IPS-20b (cell line): ENCODE measurements at regions not wholly inside any gene's neighbourhood (a gene's known extent, or its start where the extent isn't known, plus 50 kb on each side); places are given as distances from the start of the nearest gene placed in this dataset.
"Not testable (repeated sequence)": the region's sequence is repeated elsewhere in the genome, so short reads cannot be mapped to it uniquely, and the experiment has no call there.

ENCODE experiments used
- H3K27ac ChIP-seq: one replicate; pipeline ENCODE4 v1.5.1; 2013; ENCODE audit warnings: low read length
- H3K27me3 ChIP-seq: 2 replicates; pipeline ENCODE4 v1.6.1; 2013; ENCODE audit warnings: mild to moderate bottlenecking, low read length, inconsistent platforms; ENCODE audit not compliant: insufficient read depth
- H3K36me3 ChIP-seq: 2 replicates; pipeline ENCODE4 v1.6.1; 2013; ENCODE audit warnings: low read depth, mild to moderate bottlenecking, inconsistent platforms, low read length, moderate library complexity; ENCODE audit not compliant: insufficient read depth
- H3K4me1 ChIP-seq: 2 replicates; pipeline ENCODE4 v1.6.1; 2013; ENCODE audit warnings: mild to moderate bottlenecking, control low read depth, inconsistent platforms, low read length, moderate library complexity; ENCODE audit not compliant: insufficient read depth
- H3K4me3 ChIP-seq: 2 replicates; pipeline ENCODE4 v1.5.1; 2013; ENCODE audit warnings: mild to moderate bottlenecking, low read length, inconsistent platforms
- H3K9ac ChIP-seq: 2 replicates; pipeline ENCODE4 v1.6.1; 2013; ENCODE audit warnings: low read depth, mild to moderate bottlenecking, inconsistent platforms, low read length, moderate library complexity
- H3K9me3 ChIP-seq: 2 replicates; pipeline ENCODE4 v1.6.1; 2013; ENCODE audit warnings: mild to moderate bottlenecking, low read depth, low read length, inconsistent platforms; ENCODE audit not compliant: insufficient read depth

DNA sequence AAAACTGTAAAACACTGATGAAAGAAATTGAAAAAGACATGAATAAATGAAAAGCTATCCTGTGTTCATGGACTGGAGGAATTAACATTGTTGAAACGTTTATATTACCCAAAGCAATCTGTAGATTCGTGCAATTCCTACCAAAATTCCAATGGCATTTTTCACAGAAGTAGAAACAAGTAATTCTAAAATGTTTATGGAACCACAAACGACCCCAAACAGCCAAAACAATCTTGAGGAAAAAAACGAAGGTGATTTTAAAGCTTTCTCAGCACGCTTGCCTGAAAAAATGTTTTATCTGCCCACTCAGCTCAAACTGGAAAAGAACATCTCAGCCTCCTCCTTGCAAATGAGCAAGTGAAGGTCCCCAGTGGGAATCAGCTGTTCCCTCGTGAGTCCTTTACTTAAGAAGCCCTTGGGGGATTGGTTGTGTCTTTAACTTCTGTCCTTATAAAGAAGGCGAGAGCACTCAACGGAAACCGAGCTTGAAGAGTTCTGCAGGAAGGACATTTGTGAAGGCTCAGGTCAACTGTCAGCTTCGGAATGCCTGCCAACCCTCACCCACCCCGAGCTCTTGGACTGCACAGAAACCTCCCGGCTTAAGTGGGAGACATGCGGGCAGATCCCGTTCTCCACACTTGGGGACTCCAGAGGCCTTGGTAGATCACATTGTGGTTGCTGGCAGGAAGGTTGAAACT, 256.0 kb upstream of the IRS2 start:
- peaks cover 13% of the 10 kb centered on the region for H3K4me1 ChIP-seq
- H3K9ac ChIP-seq: no peak overlapping the region
- H3K36me3 ChIP-seq: no peaks in the 10 kb centered on the region
- no peak overlapping the region for H3K4me3 ChIP-seq
- H3K27ac ChIP-seq: no peak overlapping the region
- no peaks in the 10 kb centered on the region for H3K9me3 ChIP-seq
- 0 out of 2 replicates have a peak, but pooled peaks cover 4% of the 10 kb centered on the region for H3K27me3 ChIP-seq

DNA sequence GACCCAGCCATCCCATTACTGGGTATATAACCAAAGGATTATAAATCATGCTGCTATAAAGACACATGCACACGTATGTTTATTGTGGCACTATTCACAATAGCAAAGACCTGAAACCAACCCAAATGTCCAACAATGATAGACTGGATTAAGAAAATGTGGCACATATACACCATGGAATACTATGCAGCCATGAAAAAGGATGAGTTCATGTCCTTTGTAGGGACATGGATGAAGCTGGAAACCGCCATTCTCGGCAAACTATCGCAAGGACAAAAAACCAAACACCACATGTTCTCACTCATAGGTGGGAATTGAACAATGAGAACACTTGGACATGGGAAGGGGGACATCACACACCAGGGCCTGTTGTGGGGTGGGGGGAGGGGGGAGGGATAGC, 255.3 kb upstream of the IRS2 start:
- not testable (repeated sequence) for H3K27me3 ChIP-seq, H3K9ac ChIP-seq, H3K9me3 ChIP-seq, H3K27ac ChIP-seq, H3K4me3 ChIP-seq, H3K36me3 ChIP-seq
- H3K4me1 ChIP-seq: peaks cover 13% of the 10 kb centered on the region

DNA sequence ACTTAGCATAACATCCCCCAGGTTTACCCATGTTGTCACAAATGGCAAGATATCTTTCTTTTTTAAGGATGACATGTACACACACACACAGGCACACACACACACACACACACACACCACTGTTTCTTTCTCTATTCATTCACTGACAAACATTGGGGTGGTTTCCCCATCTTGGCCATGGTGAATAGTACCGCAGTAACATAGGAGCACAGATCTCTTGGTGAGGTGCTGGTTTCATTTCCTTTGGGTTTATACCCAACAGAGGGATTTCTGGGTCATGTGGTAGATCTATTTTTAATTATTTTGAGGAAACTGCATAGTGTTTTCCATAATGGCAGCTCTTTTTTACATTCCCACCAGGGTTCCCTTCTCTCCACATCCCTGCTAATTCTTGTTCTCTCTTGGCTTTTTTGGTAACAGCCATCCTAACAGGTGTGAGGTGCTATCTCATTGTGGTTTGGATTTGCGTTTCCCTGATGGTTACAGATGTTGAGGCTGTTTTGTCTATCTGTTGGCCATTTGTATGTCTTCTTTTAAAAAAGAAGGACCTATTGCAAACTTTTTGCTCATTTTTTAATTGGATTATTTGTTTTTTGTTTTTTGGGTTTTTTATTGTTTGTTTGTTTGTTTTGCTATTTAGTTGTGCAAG, 251.7 kb upstream of the IRS2 start:
- no peaks in the 10 kb centered on the region for H3K9me3 ChIP-seq
- H3K27me3 ChIP-seq: no peaks in the 10 kb centered on the region
- H3K4me1 ChIP-seq: 0 out of 2 replicates have a peak, but pooled peaks cover 7% of the 10 kb centered on the region
- H3K27ac ChIP-seq: no peak overlapping the region
- H3K9ac ChIP-seq: no peak overlapping the region
- no peaks in the 10 kb centered on the region for H3K36me3 ChIP-seq
- H3K4me3 ChIP-seq: no peak overlapping the region

DNA sequence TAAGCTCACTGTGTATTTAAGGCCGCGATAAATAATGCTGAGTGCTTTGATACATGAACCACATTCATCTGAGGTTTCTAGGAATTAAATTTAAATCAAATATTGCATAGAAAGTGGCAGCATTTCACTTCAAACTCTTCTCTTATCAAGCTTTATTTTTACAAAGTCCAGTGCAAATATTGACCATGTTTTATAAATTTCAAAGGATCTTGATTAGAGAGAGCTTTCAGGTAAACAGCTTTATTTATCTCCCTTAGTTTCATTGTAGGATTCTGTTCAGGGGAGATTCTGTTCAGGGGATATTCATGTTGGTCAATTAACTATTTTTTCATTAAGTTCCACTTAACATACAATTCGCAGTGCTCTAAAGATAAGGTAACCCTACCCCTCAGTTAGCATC, 249.7 kb upstream of the IRS2 start:
- Histone ChIP-seq H3K27ac (no peak overlapping the region), H3K36me3 (no peaks in the 10 kb centered on the region), H3K4me3 (no peak overlapping the region), H3K4me1 (0 out of 2 replicates have a peak, but pooled peaks cover 7% of the 10 kb centered on the region), H3K27me3 (no peaks in the 10 kb centered on the region), H3K9ac (no peak overlapping the region), H3K9me3 (no peaks in the 10 kb centered on the region)

GRCh38 chr13:110034031-110034549, 247.7 kb upstream of the IRS2 start:
- H3K9me3 ChIP-seq: no peaks in the 10 kb centered on the region
- H3K4me1 ChIP-seq: 0 out of 2 replicates have a peak, but pooled peaks cover 7% of the 10 kb centered on the region
- H3K4me3 ChIP-seq: no peak overlapping the region
- no peaks in the 10 kb centered on the region for H3K36me3 ChIP-seq
- H3K27me3 ChIP-seq: no peaks in the 10 kb centered on the region
- no peak overlapping the region for H3K27ac ChIP-seq
- H3K9ac ChIP-seq: no peak overlapping the region

GRCh38 chr13:110032969-110033368, 246.6 kb upstream of the IRS2 start:
- no peak overlapping the region for H3K4me3 ChIP-seq
- H3K36me3 ChIP-seq: no peaks in the 10 kb centered on the region
- no peaks in the 10 kb centered on the region for H3K27me3 ChIP-seq
- H3K9ac ChIP-seq: no peak overlapping the region
- no peak overlapping the region for H3K27ac ChIP-seq
- no peaks in the 10 kb centered on the region for H3K9me3 ChIP-seq
- H3K4me1 ChIP-seq: peaks cover 7% of the 10 kb centered on the region; the same call in 1 of the 2 replicates

DNA sequence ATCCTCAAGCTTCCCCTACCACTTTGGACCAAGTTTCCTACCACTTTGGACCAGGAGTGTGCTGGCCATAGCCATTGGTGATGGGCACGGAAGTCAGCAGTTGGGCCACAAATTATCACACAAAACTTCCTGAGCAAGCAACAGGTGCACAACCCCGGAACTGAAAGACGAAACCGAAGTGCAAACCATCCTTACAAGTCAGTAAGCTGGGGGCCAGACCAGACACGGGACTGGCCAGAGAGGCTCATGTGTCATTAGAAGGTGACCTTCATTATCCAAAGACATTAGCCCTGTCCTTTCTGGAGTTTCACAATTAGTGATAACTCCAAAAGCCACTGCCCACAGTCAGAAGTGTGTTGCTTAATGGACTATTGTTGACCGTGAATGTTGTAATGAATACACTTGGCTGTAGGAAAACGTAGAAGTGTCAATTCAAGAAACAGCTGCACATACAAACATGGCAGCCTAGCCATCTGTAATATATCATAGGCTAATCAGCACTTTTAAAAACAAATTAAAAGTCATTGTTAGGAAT, 244.1 kb upstream of the IRS2 start:
- H3K9me3 ChIP-seq: no peaks in the 10 kb centered on the region
- H3K9ac ChIP-seq: no peak overlapping the region
- H3K27me3 ChIP-seq: no peaks in the 10 kb centered on the region
- H3K4me1 ChIP-seq: peaks cover 7% of the 10 kb centered on the region; the same call in 1 of the 2 replicates
- H3K36me3 ChIP-seq: no peaks in the 10 kb centered on the region
- no peak overlapping the region for H3K27ac ChIP-seq
- no peak overlapping the region for H3K4me3 ChIP-seq

GRCh38 chr13:110028838-110029621, 242.6 kb upstream of the IRS2 start:
- Histone ChIP-seq H3K36me3 (no peaks in the 10 kb centered on the region), H3K4me1 (peaks cover 7% of the 10 kb centered on the region; the same call in 1 of the 2 replicates), H3K4me3 (no peak overlapping the region), H3K9ac (no peak overlapping the region), H3K27ac (no peak overlapping the region), H3K27me3 (no peaks in the 10 kb centered on the region), H3K9me3 (no peaks in the 10 kb centered on the region)

- no peak overlapping the region for H3K4me3 ChIP-seq
- no peaks in the 10 kb centered on the region for H3K9me3 ChIP-seq
- no peaks in the 10 kb centered on the region for H3K36me3 ChIP-seq
- H3K27ac ChIP-seq: no peak overlapping the region
- H3K27me3 ChIP-seq: no peaks in the 10 kb centered on the region
- H3K4me1 ChIP-seq: peaks cover 7% of the 10 kb centered on the region; the same call in 1 of the 2 replicates
- H3K9ac ChIP-seq: no peak overlapping the region
Observed at GRCh38 chr13:110028311-110028710, 241.9 kb upstream of the IRS2 start.

DNA sequence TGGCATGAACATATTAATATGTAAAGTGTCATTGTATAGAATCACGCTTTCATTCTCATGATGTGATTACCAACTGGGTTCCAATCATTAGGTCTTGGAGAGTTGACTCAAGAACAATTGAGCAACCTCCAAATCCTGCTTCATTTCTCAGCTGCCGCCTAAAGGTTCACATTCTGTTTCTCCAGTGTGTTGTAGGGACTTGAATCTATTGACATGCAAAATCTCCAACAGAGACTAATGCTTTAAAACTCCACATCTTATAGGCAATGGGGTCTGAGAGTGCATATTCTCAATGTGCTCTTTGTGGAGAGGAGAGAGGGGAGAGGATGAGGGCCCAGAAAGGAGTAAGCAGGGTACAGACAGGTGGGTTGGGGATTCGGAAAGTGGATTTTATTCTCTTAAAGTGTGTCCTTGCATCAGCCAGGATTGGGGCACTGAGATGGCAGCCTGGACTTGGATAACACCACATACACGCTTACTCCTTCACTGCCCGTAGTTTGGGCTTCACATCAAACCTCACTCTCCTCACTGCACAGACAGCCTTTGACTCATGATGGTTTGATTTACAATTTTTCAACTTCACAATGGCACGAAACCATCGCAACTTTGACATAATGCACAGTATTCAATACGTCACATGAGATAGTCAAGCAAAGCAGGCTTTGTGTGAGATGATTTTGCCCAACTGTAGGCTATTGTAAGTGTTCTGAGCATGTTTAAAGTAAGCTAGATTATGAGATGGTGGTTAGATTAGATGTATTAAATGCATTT, 241.3 kb upstream of the IRS2 start:
- Histone ChIP-seq H3K27me3 (no peaks in the 10 kb centered on the region), H3K36me3 (no peaks in the 10 kb centered on the region), H3K9ac (no peak overlapping the region), H3K4me3 (no peak overlapping the region), H3K9me3 (no peaks in the 10 kb centered on the region), H3K27ac (no peak overlapping the region), H3K4me1 (peaks cover 7% of the 10 kb centered on the region; the same call in 1 of the 2 replicates)

- Histone ChIP-seq H3K4me3 (no peak overlapping the region), H3K9ac (no peak overlapping the region), H3K27ac (no peak overlapping the region), H3K27me3 (no peaks in the 10 kb centered on the region), H3K36me3 (no peaks in the 10 kb centered on the region), H3K4me1 (peaks cover 7% of the 10 kb centered on the region; the same call in 1 of the 2 replicates), H3K9me3 (no peaks in the 10 kb centered on the region)
Observed at GRCh38 chr13:110024645-110024980, 238.2 kb upstream of the IRS2 start.
